Fibroblast of skin of abdomen (primary cell): ENCODE measurements at regions not wholly inside any gene's neighbourhood (a gene's known extent, or its start where the extent isn't known, plus 50 kb on each side); places are given as distances from the start of the nearest gene placed in this dataset.
A peak's percentile ranks its signal among the peaks of the same experiment; 100 is the strongest.
"Not testable (repeated sequence)": the region's sequence is repeated elsewhere in the genome, so short reads cannot be mapped to it uniquely, and the experiment has no call there.

Experiments used
- DNase-seq: peaks from one replicate; pipeline ENCODE4 v3.0.0-alpha.2; 2013

DNA sequence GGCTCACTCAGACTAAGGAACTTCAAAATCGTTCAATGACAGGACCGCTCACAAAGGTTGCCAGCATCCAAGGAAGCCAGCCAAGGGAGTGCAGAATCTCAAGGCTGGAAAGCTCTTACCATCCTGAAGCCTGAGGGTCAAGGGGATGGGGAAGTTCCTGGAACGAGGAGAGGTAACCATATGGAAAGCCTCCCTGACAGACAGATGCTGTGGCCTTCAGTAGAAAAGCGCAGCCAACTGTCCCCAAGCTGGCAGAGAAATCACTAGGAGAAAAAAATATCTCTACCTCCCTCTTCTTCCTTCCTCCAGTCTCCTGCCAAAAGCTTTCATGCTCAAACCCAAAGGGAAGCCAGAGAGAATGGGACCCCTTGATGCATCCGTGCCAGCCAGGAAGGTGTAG lies 90.5 kb upstream of the RANBP3L start:
- no peak for DNase-seq

DNA sequence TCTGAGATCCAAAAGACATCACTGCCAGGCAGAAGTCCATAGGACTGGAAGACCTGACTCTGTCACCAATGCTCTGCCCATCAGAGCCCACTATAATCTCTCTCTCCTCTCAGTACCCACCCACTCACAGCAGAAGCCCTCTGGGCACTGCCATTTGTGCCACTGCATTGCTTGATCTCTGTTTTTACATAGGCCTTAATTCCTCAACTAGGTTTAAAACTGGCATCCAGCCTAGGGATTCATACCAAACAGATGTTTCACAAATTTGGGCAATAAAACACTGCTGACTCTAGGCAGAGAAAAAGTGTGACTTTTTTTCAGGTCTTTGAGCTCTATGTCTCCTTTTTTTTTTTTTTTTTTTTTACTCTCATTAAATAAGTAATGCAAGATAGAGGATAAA lies 91.1 kb upstream of the RANBP3L start:
- peak; percentile 78 for DNase-seq

DNA sequence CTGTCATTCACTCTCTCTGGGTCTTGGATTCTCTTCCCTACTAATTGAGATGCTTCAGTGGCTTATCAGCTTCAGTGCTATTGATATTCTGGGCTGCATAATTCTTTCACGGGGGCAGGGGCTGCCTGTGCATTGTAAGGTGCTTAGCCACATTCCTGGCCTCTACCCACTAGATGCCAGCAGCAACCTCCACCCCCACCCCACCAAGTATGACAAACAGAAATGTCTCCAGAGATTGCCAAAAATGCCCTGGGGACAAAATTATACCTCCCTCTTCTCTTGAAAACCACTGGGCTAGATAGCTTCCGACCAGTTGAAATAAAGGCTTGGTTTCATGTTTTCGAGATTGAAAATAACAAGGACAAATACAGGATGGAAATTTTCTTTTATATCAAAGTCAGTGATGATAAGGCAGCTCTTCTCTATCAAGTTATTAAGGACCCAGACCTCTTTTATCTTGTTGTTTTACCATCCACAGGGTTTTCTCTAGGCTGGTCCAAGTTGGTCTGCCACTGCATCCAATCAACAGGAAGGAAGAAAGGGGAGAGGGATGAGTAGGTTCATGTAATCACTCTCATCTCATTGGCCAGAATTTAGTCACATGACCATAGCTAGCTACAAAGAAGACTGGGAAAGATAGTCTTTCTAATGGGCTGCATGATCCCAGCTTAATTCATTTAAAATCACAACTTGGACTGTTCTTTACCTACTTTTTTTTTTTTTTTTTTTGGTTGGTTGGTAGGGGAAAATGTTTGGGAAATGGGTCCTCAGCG lies 92.1 kb upstream of the RANBP3L start:
- DNase-seq, result no peak

DNA sequence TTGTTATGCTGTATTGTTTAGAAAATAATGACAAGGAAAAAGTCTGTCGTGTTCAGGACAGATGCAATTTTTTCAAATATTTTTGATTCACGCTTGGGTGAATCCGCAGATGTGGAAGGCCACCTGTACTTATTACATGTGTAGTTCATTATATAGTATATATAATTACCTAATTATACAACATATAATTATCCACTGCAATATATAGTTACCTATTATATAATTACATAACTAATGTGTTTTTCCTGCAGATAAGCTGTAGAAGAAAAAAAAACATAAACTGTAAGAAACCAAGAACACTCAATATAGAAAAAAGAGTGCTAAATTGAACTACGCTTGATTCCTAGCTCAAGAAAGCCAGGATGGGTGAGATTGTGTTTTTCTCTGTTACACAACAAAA lies 93.6 kb upstream of the RANBP3L start:
- no peak for DNase-seq

DNA sequence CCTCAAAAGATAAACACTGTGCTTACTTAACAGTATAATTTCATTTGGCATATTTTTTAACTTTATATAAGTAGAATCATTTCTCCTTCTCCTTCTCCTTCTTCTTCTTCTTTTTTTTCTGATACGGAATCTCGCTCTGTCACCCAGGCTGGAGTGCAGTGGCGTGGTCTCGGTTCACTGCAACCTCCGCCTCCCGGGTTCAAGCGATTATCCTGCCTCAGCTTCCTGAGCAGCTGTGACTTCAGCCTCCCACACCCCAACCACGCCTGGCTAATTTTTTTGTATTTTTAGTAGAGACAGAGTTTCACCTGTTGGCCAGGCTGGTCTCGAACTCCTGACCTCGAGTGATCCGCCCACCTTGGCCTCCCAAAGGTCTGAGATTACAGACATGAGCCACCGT lies 94.2 kb upstream of the RANBP3L start:
- DNase-seq, result not testable (repeated sequence)

DNA sequence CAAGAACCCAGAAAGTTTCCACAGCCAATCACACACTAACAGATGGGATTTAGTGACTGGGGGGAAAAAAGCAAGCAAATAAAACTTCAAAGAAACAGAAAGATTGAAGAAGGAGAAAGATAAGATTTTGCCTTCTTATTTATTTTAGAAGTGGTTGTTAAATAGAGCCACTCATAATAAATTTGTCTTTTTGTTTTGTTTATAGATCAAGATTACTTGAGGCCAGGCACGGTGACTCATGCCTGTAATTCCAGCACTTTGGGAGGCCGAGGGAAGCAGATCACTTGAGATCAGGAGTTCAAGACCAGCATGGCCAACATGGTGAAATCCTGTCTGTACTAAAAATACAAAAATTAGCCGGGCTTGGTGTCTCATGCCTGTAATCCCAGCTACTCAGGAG lies 94.9 kb upstream of the RANBP3L start:
- DNase-seq, result peak; percentile 28

DNA sequence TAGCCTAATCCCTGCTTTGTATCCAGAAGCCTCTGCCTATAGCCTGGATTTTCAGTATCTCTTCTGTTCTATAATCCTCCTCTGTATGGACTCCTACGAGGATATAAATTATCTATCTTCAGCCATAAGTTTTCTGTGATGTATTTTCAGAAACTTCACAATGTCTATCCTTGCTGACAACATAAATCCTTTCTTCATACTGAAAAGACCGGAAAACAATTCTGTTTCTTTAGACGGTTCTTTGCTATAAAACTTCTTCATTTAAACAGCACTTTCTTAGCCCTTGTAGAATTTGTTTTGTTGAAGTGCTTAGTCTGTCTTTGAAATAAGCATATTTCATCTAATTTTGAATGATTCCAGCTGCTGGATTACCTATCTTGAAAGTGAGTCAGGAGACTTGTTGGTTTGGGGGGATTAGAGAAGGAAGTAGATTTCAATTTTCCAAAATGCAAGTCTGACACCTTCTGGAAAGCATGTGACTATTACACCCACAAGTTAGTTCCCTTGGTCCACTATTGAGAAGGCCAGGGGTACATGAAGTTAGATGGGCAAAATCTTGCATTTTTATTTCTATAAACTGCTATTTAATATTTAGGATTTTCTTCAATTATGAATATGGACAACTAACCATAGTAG lies 96.3 kb upstream of the RANBP3L start:
- peak; percentile 79 for DNase-seq

DNA sequence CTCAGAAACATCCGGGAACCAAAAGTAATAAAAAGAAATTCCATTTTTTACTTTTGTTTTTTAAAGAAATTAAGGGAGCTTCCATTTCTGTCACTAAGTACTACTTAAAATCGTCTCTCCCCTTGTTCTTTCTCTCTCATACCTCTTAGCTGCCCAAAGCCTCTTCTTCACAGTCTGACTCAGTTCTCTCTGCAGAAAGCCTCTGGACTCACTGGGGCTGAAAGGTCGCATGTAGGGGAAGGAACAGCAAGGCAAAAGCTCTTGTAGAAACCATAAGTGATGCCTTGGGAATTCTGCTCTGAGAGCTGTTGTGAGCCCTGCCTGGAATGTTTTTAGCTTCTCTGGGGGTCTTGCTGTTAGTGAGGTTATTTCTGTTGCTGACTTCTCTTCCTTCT lies 100.8 kb upstream of the RANBP3L start:
- DNase-seq, result no peak

DNA sequence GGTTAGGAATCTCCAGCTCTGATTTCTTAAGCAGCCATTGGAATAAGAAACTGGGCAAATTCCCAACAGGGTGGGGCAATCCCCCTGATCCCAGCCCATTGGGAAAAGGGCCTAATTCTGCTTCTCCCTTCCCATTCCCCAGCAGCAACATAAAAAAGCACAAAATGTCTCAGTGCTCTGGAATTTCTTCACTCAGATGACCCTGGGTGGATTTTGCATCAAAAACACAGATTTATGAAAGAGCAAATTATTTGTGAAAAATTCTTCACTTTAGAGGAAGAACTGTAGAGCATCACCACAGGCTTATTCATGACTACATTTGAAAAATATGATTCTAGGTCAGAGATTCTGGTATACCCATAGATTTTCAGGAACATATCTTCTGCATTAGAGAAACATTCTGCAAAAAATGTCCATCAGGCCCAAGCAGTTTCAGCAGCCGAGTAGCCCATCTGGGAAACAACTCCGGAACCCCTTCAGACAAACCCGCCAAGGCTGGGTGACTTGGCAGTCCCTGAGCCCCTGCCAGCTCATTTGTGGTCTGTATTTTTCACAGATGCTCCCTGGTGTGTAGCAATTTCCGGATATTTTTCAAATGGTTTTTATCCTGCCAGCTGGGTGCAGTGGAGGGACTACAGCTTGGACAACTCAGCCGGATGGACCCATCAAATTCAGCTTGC lies 102.1 kb upstream of the RANBP3L start:
- peak; percentile 97 for DNase-seq

DNA sequence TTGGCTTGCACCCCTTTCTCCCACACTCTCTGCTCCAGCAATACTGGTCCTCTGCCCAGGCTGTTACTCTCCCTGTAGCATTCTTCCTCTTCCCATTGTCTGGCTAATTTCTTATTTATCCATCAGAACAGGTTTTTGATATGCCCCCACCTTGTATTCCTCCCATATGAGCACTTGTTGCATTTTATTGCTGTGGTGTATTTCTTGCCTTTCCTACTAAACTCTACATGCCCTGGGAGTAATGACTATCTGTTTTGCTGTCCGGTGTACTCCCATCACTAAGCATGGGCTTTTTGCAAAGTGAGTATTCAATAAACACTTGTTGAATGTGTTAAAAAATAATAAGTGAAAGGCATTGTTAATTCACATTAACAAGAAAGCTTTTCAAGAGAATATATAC lies 104.3 kb upstream of the RANBP3L start:
- no peak for DNase-seq

DNA sequence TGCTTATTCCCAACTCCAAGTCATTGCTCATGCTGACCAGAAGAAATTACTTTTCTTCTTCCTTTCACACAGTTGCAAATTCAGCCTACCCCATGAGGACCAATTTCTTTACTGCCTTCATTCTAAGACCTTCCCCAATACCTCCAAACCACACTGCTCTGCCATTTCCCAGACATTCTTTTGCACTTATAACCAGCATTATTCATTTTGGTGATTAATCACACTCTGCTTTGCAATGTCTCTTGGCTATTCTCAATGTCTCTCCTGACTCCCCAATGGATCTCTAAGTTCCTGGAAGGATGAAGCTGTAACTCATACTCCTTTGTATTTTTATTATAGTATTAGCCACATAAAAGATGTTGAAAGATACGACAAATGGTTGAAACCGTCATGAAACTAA lies 105.7 kb upstream of the RANBP3L start:
- DNase-seq, result peak; percentile 87

DNA sequence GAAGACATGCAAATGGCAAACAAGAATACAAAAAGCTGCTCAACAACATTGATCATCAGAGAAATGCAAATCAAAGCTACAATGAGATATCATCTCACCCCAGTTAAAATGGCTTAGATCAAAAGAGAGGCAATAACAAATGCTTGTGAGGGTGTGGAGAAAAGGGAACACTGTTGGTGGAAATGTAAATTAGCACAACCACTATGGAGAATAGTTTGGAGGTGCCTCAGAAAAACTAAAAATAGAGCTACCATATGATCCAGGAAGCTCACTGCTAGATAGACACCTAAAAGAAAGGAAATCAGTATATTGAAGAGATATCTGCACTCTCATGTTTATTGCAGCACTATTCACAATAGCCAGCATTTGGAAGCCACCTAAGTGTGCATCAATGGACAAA lies 108.0 kb upstream of the RANBP3L start:
- DNase-seq, result not testable (repeated sequence)

DNA sequence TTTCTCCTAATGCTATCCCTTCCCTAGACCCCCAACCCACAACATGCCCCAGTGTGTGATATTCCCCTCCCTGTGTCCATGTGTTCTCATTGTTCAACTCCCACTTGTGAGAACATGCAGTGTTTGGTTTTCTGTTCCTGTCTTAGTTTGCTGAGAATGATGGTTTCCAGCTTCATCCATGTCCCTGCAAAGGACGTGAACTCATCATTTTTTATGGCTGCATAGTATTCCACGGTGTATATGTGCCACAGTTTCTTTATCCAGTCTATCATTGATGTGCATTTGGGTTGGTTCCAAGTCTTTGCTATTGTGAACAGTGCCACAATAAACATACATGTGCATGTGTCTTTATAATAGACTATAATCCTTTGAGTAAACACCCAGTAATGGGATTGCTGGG lies 109.0 kb upstream of the RANBP3L start:
- DNase-seq, result not testable (repeated sequence)

DNA sequence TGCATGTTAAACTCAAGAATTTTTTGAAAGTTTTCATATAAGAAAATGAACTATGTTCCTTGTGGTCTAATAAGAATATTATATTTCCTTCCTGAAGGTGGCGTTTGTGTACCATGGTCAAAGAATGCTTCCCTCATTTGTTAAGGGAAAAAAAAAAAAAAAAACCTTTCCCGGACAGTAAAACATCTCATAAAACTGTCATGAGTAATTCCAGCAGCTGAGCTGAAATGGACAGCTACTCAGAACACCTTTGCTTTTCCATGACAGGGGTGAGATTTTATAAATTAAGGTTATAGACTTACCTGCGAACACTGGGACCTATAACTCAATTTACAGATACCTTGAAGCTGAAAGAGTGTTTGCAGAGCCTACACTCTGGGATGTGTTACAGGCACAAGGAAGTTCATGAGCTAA lies 113.2 kb upstream of the RANBP3L start:
- DNase-seq, result peak; percentile 65

DNA sequence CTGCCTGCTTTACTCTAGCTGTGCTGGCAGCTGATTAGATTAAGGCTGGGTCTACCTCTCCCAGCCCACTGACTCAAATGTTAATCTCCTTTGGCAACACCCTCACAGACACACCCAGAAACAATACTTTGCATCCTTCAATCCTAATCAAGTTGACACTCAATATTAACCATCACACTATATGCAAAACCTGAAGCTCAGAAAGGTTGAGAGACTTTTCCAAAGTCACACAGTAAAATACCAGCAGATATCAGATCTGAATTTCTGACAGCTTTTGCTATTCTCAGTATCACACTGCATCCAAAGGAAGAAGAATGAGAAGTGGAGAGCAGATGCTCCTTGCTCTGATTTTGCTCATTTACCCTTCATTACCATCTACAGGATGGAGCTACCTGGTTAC lies 114.9 kb upstream of the RANBP3L start:
- DNase-seq, result no peak

DNA sequence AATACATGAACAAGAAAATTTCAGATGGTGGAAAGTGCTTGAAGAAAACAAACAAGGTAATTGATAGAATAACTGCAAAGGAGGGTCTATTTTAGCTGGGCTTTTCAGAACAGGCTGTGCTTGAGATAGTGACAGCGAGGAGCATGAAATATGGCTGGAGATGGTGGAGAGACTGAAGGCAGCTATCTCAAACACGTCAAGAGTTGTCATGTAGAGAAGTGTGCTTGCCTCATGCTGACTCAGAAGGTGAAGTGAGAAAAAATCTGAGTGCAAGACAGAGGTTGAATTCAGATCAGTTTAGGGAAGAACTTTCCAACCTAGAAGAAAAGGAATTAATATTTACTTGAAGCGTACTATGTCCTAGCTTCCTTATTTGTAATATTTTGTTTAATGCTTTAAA lies 115.5 kb upstream of the RANBP3L start:
- peak; percentile 16 for DNase-seq

DNA sequence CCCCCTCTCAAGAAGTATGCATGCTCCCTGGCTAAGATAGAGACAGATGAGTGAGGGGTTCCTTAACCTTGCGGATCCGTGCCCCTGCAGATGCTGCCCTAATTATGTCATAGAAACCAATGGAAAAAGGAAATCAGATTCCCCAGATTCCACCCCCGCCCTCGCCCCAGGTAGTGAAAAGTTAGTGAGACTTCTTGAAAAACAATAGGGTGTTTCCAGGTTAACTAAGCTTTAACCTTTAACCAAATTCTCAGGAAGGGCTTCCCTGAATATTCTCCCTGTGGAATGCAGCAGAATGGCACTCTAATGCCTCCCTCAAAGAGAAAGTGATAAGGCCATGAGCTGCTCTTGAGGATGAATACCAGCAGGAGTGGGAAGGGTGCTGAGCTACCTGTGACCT lies 116.0 kb upstream of the RANBP3L start:
- no peak for DNase-seq

DNA sequence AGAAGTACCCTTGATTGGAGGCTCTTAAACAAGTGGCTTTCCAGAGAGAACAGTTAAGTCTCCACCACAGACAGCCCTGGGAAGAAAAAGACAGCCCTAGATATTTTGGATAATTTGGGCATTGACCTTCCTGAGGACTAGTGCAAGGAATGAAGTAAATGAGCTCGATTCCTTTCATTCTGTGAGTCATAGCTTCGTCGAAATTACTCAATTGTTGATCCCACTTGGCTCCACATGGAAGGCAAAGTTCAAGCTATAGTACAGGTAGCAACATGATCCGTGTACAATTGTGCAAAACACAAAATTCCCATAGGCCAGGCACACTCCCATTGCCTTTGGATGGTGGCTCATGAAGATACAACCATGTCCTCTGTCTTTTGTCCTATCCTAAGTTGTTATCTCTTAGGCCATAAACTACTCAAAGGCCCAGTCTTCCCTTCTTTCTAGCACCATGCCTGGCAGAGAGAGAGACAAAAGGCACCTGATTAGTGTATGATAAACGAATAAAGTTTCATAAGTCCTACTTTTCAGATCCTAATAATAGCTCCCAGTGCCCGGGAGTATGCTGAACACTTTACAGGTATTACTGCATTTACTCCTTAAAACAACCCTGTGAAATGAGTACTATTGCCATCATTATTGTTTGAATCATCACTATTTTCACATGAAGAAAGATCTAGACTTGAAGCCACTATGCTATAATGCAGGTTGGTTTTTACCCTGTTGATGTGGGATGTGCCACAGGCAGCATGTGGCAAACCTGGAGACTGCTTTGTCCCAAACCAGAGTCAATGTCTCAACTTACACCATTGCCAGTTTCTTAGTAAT lies 116.7 kb upstream of the RANBP3L start:
- no peak for DNase-seq

DNA sequence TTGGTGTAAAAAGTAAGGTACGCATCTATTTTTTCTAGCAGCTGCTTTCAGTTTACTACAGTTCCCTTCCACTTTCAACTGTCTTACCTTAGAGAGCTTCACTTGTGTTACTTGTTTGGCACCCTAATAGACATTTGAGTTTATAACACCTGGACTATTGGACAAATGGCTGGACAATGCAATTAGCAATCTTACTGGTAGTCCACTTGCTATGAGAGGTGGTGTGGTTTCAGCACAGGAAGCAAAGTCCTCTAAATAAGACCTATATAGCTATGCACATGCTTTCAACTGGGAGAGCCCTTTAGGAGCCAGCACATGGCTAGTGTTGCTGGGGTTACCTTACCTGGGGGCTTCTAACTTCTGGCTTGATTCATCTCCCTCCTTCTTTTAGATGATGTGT lies 119.6 kb upstream of the RANBP3L start:
- DNase-seq, result no peak

DNA sequence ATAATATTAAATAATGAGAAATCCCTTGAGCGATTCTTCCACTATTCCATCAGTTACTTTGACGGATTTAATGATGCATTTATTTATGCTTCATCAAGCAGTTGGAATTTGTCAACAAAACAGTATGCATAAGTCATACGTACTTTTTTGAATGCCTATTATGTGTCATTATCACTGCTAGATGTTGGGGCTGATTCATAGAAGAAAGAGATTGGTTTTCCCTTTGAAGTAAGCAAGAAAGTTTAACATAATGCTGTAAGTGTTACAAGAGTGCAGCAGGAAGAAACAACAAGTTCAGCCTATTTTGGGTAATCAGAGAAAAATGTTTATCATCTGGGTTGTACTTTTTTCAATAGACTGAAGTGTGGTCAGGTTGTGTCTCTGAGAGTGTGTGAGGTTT lies 121.2 kb upstream of the RANBP3L start:
- peak; percentile 50 for DNase-seq

DNA sequence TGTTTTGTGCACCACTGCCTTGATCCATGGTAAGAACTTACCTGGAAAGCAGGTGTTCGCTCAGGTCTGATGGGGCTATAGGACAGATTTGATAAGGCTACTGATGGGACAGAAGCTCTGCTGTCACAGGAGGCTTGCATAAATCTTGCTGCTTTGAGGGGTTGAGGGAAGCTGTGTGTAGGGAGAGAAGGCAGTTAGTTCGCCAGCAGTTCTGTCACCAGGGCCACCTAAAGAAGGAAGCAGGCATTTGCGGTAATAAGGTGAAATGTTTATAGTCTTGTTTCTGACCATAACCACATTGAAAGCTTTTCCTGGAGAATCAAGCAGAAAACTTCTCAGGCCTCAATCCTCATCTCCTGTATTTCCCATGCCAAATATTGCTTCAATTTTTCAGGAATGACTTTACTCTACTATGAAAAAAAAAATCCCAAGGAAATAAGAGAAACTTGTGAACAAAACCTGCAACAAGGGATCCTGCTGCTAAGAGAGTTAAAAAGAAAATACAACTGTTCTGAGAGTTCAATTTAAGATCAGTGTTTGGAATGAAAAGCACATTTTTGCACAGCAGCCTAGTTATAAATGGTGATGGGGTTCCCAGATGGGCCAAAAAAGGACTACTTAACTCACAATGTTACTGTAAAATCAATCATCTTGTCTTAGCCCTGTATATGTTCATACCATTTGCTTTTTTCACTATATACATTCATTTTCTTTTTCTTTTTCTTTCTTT lies 122.0 kb upstream of the RANBP3L start:
- peak; percentile 29 for DNase-seq

DNA sequence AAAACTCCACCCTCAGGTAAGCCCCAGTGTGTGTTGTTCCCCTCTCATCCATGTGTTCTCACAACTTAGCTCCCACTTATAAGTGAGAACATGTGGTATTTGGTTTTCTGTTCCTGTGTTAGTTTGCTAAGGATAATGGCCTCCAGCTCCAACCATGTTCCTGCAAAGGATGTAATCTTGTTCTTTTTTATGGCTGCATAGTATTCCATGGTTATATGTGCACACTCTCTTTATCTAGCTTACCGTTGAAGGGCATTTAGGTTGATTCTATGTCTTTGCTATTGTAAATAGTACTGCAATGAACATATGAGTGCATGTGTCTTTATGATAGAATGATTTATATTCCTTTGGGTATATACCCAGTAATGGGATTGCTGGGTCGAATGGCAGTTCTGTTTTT lies 124.4 kb upstream of the RANBP3L start:
- DNase-seq, result not testable (repeated sequence)
